HG03565 (cell line): ENCODE measurements at regions not wholly inside any gene's neighbourhood (a gene's known extent, or its start where the extent isn't known, plus 50 kb on each side); places are given as distances from the start of the nearest gene placed in this dataset.

Experiments used
- ATAC-seq: cut with Tn5 transposase; IDR thresholded peaks from one replicate; pipeline ENCODE4 v1.9.1; 2021; ENCODE audit warnings: mild to moderate bottlenecking, moderate library complexity; ENCODE audit not compliant: unreplicated experiment

GRCh38 chr9:663541-663940, 178.0 kb upstream of the DMRT1 start:
- no peak for ATAC-seq

- ATAC-seq: no peak
Measured at GRCh38 chr9:665296-665695, 176.2 kb upstream of the DMRT1 start.

GRCh38 chr9:671997-672396, 169.5 kb upstream of the DMRT1 start:
- no peak for ATAC-seq

GRCh38 chr9:672851-673250, 168.6 kb upstream of the DMRT1 start:
- no peak for ATAC-seq

- no peak for ATAC-seq
Measured at GRCh38 chr9:673264-673965, 168.1 kb upstream of the DMRT1 start.

GRCh38 chr9:673966-674526, 167.5 kb upstream of the DMRT1 start:
- no peak for ATAC-seq

GRCh38 chr9:675697-676370, 165.7 kb upstream of the DMRT1 start:
- no peak for ATAC-seq

GRCh38 chr9:676780-677438, 164.6 kb upstream of the DMRT1 start:
- ATAC-seq: no peak

- ATAC-seq: no peak
Measured at GRCh38 chr9:677461-678097, 163.9 kb upstream of the DMRT1 start.

GRCh38 chr9:678897-679296, 162.6 kb upstream of the DMRT1 start:
- ATAC-seq: no peak

- ATAC-seq: no peak
Measured at GRCh38 chr9:679462-679861, 162.0 kb upstream of the DMRT1 start.

GRCh38 chr9:680106-680505, 161.4 kb upstream of the DMRT1 start:
- ATAC-seq: no peak

GRCh38 chr9:682633-683508, 158.6 kb upstream of the DMRT1 start:
- no peak for ATAC-seq

GRCh38 chr9:683509-684021, 157.9 kb upstream of the DMRT1 start:
- ATAC-seq: no peak

GRCh38 chr9:684054-684890, 157.2 kb upstream of the DMRT1 start:
- ATAC-seq: no peak

- ATAC-seq: no peak
Measured at GRCh38 chr9:684941-685340, 156.6 kb upstream of the DMRT1 start.

- no peak for ATAC-seq
Measured at GRCh38 chr9:686321-686813, 155.1 kb upstream of the DMRT1 start.

- no peak for ATAC-seq
Measured at GRCh38 chr9:687034-687785, 154.3 kb upstream of the DMRT1 start.
